Loucy (cell line): ENCODE measurements at regions not wholly inside any gene's neighbourhood (a gene's known extent, or its start where the extent isn't known, plus 50 kb on each side); places are given as distances from the start of the nearest gene placed in this dataset.

Experiments used
- CTCF ChIP-seq: fragments of 200-600 bp; sonication (generic); conservative IDR thresholded peaks from 2 replicates; pipeline ENCODE4 v1.5.1; 2014; ENCODE audit warnings: mild to moderate bottlenecking, antibody characterized with exemption, low read length
- EZH2phosphoT487 ChIP-seq: fragments of 200-600 bp; IDR thresholded peaks from 2 replicates; pipeline ENCODE4 v1.6.1; 2018; ENCODE audit warnings: antibody characterized with exemption, mild to moderate bottlenecking, moderate library complexity, borderline replicate concordance

GRCh38 chr5:57559110-57559635 lies 76.6 kb upstream of the ACTBL2 start:
- no peak for TF ChIP-seq CTCF
- TF ChIP-seq EZH2phosphoT487 = no peak
